Keratinocyte (primary cell): ENCODE measurements at regions not wholly inside any gene's neighbourhood (a gene's known extent, or its start where the extent isn't known, plus 50 kb on each side); places are given as distances from the start of the nearest gene placed in this dataset.

Experiments used
- EZH2 ChIP-seq: IDR thresholded peaks from one replicate; pipeline ENCODE4 v1.6.1; 2012; ENCODE audit warnings: inconsistent platforms, mild to moderate bottlenecking, low read length, moderate library complexity
- TF ChIP-seq, protein P1 (sequence below), 3 experiments: IDR thresholded peaks in 1 of 3; conservative IDR thresholded peaks in 1 of 3; optimal IDR thresholded peaks in 1 of 3; 2 replicates in 2 of 3; 3 replicates in 1 of 3; pipeline versions ENCODE3 to v1.5.1; 2011; ENCODE audit warnings: low read length in 3 of 3, mild to moderate bottlenecking in 3 of 3, moderate library complexity in 2 of 3, control low read depth in 1 of 3, inconsistent platforms in 1 of 3; ENCODE audit not compliant: insufficient read depth in 2 of 3; ENCODE audit errors: extremely low read depth in 1 of 3

DNA sequence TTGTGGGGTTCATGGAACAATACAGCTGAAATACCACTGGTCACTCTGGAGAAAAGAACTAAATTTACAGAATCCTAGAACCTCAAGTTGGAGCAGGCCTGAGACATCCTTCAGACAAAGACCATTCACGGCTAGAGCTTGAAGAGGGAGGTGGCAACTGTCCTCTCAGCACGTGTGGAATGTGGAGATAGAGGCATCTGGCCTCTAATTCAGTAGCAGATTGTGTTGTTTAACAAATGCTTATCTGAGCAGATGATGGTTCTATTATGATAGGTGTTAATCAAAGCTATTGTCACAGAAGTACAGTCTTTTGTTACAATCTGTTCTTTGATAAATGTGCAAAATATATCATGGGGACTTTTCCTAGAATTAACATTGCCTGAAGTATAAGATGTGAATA, 121.7 kb upstream of the KCNIP4 start:
- TF ChIP-seq, protein P1, sequence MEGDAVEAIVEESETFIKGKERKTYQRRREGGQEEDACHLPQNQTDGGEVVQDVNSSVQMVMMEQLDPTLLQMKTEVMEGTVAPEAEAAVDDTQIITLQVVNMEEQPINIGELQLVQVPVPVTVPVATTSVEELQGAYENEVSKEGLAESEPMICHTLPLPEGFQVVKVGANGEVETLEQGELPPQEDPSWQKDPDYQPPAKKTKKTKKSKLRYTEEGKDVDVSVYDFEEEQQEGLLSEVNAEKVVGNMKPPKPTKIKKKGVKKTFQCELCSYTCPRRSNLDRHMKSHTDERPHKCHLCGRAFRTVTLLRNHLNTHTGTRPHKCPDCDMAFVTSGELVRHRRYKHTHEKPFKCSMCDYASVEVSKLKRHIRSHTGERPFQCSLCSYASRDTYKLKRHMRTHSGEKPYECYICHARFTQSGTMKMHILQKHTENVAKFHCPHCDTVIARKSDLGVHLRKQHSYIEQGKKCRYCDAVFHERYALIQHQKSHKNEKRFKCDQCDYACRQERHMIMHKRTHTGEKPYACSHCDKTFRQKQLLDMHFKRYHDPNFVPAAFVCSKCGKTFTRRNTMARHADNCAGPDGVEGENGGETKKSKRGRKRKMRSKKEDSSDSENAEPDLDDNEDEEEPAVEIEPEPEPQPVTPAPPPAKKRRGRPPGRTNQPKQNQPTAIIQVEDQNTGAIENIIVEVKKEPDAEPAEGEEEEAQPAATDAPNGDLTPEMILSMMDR (optimal IDR thresholded peaks at IDR 0.05 in 1 of 3, IDR thresholded peaks at IDR 0.05 in 1 of 3, conservative IDR thresholded peaks at IDR 0.05 in 1 of 3; ENCODE audit: extremely low read depth in 1 of 3, insufficient read depth in 2 of 3, low read length in 3 of 3): no peak
- no peak for TF ChIP-seq EZH2
